Activated CD4-positive, alpha-beta T cell treated with anti-CD3 and anti-CD28 coated beads for 48 hours (primary cell): ENCODE measurements at regions not wholly inside any gene's neighbourhood (a gene's known extent, or its start where the extent isn't known, plus 50 kb on each side); places are given as distances from the start of the nearest gene placed in this dataset.
"Not testable (repeated sequence)": the region's sequence is repeated elsewhere in the genome, so short reads cannot be mapped to it uniquely, and the experiment has no call there.

Source experiments
- DNase-seq: peaks from one replicate; pipeline ENCODE4 v3.0.0-alpha.2; 2020

DNA sequence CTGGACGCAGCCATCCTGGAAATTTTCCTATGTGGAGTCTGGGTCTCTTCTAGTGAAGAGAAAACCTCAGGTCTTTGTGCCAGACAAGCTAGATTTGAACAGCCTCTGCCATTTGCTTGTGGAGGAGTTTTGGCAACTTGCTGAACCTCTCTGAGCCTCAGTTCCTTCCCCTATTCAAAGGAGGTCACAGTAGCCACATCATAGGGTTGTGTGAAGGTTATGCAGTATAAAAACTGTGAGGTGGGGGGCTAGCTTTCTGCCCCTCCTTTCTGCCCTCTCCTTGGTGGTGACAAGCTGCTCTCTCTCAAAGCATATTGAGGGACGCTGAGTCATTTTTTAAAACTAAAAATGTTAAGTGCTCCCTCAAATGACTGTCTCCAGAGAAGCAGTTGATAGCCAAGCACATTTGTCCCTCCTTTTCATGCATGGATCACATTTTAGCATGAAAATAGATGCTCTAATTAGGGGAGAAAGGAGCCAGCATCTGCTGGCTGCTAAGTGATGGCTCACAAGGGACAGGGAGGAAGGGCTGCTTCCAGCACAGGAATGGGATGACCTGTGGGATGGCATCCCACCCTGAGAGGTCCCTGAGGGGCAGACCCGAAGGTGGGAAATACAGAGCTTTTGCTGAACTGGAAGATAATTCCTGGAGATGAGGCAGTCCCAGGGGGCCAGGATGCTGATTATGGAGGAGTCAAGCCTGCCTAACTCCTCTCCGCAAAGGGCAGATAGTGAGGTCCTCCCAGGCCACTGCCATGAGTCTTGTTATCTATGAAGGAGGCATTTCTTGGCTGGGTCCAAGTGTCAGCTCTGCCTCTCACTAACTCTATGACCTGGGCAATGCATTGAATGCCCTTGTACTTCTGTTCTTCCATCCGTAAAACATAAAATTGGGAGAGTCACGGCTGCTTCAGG is 218.8 kb downstream of the RAB11FIP4 start:
- no peak for DNase-seq

DNA sequence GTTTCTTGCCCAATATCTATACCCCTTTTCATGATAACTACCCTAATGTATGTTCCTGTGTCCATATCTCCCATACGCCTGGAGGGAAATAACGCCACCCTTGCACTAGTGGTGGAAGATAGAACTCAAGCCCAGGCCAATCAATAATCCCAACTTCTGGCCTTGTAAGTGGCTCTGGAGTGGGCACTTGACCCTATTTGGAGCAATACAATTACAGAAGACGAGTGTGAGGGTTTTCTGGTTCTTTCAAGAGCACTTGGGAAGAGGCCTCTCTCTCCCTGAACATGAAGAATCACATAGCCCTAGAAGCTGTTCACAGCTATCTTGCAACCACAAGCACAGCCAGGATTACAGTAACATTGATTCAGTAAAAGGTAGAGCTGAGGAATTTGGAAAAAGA is 217.9 kb downstream of the RAB11FIP4 start:
- no peak for DNase-seq

DNA sequence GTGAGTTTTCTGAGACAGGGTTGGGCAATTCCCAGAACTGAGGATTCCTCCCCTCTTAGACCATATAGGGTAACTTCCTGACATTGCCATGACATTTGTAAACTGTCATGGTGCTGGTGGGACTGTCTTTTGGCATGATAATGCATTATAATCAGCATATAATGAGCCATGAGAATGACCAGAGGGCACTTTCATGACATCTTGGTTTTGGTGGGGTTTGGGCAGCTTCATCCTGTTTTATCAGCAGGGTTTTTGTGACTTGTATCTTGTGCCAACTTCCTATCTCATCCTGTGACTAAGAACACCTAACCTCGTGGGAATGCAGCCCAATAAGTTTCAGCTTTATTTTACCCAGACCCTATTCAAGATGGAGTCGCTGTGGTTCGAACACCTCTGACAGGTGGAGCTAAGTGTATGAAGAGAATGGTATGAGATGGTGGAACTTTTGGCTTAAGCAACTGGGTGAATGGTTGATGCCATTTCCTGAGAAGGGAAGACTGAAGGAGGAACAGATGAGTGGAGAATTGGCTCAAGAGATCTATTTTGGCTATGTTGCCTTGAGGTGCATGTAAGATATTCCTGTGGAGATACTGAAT is 217.3 kb downstream of the RAB11FIP4 start:
- no peak for DNase-seq

DNA sequence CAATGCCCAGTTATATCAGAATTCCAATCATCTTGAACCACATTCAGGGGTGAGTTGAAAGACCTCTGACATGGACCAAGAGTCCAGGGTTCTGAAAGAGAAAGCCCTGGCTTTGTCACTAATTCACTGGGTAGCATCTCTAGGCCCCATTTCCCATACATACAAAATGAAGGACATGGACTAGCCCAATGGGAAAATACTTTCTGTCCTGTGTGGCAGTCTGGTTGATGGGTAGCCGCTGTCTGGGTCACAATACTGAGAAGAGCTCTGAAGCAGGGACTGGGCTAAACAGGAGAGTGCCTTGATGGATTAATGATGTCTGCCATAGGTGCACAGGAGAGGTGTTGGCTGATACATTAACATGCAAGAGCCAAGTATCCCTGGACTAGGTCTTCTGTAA is 214.3 kb downstream of the RAB11FIP4 start:
- DNase-seq, result no peak

DNA sequence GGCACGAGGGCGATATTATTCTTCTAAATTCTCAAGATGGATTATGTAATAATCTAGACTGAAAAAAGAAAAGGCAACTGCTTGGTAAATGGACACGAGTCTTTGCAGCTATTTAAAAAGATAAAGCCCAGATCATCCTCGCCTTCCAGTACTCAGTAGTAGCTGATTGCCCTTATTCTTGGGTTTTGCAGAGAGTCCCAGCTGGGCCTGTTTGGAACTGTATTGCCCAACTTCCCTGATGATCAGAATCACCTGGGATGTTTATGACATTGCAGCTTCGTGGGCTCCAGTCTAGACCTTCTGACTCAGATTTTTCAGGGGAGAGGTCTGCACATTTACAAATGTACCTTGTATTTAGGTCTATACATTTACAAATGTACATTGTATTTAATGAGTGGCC is 213.5 kb downstream of the RAB11FIP4 start:
- no peak for DNase-seq

DNA sequence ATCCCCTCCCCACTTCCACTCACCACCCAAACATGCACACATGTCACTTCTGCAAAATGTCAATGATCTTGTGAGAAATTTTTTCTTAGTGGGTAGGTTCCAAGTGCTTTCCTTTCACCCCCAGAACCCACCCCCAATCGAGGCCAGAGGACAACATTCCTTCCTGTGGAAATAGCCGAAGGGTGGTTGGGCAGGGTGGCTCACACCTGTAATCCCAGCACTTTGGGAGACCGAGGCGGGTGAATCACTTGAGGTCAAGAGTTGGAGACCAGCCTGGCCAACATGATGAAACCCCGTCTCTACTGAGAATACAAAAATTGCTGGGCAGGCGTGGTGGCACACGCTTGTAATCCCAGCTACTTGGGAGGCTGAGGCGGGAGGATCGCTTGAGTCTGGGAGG is 208.7 kb downstream of the RAB11FIP4 start:
- DNase-seq, result not testable (repeated sequence)

DNA sequence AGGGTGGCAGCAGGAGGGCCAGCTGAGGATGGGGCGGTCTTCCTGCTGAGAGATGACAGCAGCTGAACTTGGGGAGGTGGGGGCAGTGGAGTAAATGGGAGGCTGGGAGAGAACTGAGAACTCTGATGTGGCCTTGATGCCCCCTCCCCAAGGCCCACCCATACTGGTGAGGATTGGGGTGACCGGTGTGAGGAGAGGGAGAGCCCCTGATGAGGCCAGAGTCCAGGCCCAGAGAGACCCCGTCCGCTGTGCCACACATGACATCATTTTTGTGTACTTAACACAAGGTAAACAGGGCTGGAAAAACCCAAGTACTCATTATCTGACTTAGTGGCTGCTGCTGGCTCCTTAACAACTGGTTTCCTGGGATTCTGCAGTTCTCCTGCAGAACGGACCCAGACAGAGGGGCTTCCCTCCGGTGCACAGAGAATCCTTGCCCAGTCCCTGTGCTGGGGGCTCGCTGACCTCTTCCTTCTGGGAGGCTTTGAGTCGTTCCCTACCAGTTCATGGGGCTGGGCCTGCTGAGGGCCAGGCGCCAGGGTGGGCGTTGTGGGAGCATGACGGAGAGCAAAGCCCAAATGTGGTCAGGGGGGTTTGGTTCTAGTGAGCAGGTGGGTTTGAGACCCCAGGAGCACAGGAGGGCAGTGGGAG is 207.6 kb downstream of the RAB11FIP4 start:
- DNase-seq, result no peak

DNA sequence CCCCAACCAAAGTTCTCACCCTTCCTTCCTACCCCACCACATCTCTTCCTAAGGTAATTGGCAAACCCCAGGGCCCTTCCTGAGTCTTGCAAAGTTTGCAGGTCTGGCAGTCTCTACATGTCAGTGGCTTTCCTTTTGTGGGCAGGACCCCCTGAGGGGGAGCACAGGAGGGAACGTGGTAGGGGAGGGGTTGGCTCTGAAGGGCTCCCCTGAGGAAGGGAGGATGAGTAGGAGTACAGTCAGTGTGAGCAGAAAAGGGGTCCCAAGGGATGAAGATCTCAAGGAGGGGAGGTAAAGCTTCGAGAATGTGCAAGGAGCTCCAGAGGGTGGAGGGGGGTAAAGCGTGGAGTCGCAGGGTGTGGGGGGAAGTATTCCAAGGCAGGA is 206.9 kb downstream of the RAB11FIP4 start:
- DNase-seq, result no peak

DNA sequence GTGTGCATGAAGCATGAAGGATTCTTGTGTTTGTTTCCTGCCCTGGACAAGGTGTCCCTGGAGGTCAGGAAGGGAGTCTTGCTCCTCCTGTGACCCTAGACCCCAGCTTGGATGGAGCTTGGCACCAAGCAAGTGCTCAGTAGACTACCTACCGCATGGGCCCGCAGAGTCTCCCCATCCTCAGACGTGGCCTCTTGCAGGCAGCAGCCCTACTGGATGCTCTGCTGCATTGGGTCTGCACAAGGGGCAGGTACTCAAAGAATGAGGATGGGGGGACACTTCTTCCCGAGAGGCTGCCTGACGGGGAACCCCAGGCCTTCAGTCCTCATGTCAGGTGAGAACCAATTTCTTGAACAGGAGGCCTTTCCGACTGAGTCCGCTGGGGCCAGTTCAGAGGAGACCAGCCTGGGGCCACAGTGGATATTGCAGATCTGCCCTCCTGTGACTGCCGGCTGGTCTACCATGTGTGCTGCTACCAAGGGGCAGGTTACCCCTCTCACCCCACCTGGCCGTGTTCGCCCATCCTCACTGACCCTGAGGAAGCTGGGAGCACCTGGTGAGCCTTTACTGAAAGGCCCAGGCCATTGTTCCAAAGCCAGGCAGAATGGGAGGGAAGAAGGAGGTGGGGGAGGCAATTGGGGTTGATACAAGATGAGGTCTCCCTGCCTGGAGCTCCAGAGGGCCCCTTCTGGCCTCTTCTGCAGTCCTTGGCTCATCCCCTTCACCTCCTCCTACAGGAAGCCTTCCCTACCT is 206.3 kb downstream of the RAB11FIP4 start:
- DNase-seq, result no peak

DNA sequence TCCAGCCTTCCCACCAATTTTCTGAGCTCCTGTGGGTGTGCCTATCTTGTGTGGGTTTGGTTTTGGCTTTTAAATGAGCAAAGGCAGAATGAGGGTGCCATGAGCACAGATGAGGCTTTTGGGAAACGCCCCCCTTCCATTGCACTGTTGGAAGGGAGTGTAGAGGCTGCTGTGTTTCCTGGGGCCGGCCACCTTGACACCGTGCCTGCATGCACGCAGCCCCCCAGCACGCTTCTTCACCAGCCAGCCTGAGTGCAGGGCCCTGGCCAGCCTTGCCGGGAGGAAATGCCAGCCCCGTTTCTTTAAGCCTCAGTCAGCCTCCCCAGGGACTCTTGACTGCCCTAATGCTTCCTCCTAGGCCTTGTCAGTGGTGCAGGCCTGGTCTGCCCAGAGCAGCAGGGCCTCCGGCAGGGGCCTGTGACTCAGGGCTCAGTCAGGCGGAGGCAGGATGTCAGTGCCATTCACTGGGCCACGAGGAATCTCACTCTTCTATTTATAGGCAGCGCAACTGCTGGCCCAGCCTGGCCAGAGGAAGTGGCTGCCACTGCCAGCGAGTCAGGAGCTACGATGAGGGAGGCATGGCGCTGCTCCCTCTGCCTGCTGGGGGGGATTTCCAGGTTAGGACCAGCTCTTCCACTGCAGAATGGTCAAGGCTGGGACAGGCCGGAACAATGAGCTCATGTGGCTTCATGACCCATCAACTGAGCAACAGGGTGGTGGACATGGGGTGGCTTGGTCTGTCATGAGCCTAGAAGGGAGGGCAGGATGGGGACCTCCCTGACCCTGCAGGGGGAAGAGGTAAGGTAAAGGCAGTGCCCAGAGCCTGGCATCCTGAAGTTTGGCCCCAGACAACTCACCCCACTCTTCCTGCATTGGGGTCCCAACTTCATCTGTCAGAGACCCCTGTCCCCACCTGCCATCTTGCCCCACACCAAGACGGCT is 205.2 kb downstream of the RAB11FIP4 start:
- peak; percentile 44 for DNase-seq

DNA sequence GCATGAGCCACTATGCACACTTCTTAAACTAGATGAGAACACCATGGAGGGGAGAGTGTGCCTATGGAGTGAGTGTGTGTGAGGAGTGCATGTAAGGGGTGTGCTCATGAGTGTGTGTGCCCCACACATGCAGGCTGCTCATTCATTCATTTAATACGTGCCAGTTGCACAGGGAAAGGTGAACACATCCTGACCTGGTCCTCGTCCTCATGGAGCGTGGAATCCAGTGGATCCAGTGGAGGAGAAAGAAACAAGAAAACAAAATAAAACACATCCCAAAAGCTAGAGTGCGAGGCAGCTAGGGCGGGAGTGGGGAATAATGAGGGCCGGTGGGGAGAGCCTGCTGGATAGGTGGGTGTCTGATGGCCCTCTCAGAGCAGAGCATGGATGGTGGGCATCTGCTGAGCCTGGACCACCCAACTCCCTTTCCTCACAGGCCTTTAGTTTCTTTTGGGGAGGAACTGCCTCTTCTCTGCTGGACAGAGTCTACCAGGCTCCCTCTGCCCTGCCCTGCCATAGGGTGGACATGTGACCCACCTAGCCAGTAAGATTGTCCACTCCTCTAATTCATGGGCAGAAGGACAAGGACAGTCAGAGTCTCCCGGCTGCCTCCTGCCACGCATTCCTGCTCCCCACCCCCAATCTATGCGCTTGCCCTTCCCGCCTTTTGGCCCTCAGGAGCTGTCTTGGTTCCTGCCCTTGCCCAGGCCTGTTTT is 204.3 kb downstream of the RAB11FIP4 start:
- no peak for DNase-seq

DNA sequence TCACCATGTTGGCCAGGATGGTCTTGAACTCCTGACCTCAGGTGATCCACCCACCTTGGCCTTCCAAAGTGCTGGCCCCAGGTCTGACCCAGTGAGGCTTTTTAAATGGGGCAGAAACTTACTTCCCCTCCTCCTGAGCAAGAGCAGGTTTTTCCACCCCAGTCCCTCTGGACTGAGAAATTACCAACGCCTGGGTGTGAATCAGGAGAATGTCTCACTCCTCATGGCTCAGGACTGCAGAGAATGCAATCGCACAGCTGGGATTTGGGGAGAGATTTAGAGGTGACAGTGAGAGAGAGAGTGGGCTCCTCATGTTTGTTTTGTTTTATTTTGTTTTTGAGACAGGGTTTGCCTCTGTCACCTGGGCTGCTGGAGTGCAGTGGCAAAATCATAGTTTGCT is 203.6 kb downstream of the RAB11FIP4 start:
- DNase-seq, result no peak

DNA sequence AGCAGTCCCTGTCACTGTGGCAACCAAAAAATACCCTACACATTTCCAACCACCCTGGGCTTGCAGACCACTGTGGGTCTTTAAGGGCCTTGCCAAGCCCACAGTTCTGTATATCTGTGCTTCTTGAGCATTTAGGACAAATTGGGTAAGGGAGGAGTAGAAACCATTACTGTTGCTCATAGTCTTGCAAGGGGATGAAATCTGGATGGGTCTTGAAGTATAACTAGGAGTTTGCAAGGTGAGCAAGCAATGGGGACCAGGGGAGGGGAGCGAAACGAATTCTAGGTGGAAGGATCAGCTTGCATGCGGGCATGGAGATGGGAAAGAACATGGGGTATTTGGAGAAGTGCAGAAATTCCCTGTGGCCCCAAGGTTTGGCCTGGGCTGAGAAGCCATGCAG is 202.9 kb downstream of the RAB11FIP4 start:
- no peak for DNase-seq

DNA sequence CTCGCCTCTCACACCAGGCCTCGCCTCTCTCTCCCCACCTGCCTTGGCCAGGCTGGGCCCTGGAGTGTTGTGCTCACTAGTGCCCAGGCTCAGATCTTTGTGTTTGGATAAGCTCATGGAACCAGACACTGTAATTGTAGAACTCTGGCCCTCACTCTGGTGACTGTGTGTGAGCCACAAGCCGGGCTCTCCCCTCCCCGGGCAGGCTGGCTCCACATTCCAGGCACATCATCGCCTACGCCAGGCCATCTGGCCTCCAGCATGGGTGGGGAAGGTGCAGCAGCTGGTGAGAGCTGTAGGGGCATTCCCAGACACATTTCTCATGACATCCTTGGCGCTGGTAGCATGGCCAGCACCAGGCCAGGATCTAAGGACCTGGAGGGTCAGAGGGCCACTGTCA is 202.3 kb downstream of the RAB11FIP4 start:
- DNase-seq, result no peak

DNA sequence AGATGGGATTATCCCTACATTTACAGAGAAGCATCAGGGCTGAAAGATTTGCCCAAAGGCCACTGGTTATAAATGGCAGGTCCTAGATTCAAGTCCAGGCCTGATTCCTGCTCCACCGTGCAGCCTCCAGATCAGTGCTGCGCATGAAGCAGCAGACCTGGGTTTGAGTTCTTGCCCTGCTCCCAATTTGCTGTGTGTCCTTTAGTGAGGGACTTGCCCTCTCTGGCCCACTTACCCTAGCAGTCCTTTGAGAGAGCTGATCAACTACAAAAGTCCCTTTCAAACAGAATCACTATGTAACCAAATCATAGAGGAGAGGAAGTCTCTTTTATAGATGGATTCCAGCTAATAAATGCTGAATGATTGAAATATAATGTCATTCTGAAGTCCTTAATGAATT is 200.4 kb downstream of the RAB11FIP4 start:
- no peak for DNase-seq

DNA sequence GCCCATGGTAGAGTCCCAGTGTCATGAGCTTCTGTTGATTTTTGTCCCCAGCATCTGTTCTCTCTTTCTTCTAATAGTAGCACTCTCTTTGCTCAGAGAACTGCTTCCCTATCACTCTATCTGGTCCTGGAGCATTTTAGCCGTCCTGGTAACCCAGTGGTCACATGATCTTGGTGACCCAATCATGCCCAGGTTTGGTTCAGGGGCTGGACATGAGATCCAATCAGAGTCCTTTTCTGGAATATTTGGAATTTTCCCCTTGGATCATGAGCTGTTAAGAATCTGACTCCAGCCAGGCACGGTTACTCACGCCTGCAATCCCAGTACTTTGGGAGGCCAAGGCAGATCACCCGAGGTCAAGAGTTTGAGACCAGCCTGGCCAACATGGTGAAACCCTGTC is 197.0 kb downstream of the RAB11FIP4 start:
- DNase-seq, result no peak

DNA sequence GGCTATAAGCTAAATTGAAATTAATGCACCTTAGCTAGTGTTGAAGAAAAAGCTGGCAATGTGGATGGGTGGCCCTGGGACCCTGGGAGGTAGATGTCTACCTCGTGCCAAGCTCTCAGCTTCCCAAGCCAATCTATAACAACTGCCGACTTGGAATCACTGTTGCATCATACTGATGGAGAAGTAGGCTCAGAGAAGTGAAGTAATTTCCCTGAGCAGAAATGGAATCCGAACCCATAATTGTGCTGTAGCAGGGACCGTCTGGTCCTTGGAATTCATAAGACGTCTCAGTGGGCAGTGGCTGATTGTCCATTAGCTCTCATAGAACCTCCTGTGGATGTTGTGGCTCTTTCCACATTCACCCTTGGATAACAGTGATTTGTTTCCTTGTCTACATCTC is 196.6 kb downstream of the RAB11FIP4 start:
- DNase-seq, result no peak
